ENCODE measurements at regions not wholly inside any gene's neighbourhood (a gene's known extent, or its start where the extent isn't known, plus 50 kb on each side); places are given as distances from the start of the nearest gene placed in this dataset.

- no peak for TF ChIP-seq CTCF (IDR thresholded peaks at IDR 0.05)
- no peak for TF ChIP-seq EZH2 (IDR thresholded peaks at IDR 0.05; ENCODE audit: borderline replicate concordance, insufficient read depth, low read depth, low read length, poor library complexity, severe bottlenecking)
These were observed 989.5 kb downstream of the MRPL39 start for GRCh38 chr21:24617819-24618218.

All from B cell (primary cell).